Suprapubic skin (tissue), 4 donors: ENCODE measurements at regions not wholly inside any gene's neighbourhood (a gene's known extent, or its start where the extent isn't known, plus 50 kb on each side); places are given as distances from the start of the nearest gene placed in this dataset.

Source experiments
- DNase-seq, 2 donors: peaks; one replicate each; pipeline ENCODE4 v3.0.0-alpha.2; 2019; ENCODE audit warnings: low spot score in 2 of 2
- H3K27ac ChIP-seq: fragments of 200-600 bp; sonication (generic); one replicate; pipeline ENCODE4 v1.5.1; 2019
- H3K27me3 ChIP-seq: fragments of 200-600 bp; sonication (generic); one replicate; pipeline ENCODE4 v1.5.1; 2019
- H3K36me3 ChIP-seq: fragments of 200-600 bp; sonication (generic); one replicate; pipeline ENCODE4 v1.5.1; 2019
- H3K4me1 ChIP-seq: fragments of 200-600 bp; sonication (generic); one replicate; pipeline ENCODE4 v1.5.1; 2019
- H3K4me3 ChIP-seq: fragments of 200-600 bp; sonication (generic); one replicate; pipeline ENCODE4 v1.5.1; 2019; ENCODE audit warnings: mild to moderate bottlenecking
- H3K9me3 ChIP-seq: fragments of 200-600 bp; sonication (generic); one replicate; pipeline ENCODE4 v1.5.1; 2019
- EP300 ChIP-seq: sonication (generic); formaldehyde crosslinking; IDR thresholded peaks from one replicate; pipeline ENCODE4 v1.6.1; 2017; ENCODE audit warnings: antibody characterized with exemption
- POLR2A ChIP-seq, 2 donors: fragments of 450-650 bp; IDR thresholded peaks; one replicate each; pipeline ENCODE4 v1.6.1; 2017; ENCODE audit warnings: antibody characterized with exemption in 2 of 2, mild to moderate bottlenecking in 2 of 2, moderate library complexity in 2 of 2
- POLR2AphosphoS5 ChIP-seq, 3 donors: sonication (generic); formaldehyde crosslinking; IDR thresholded peaks; one replicate each; pipeline ENCODE4 v1.6.1; 2017; ENCODE audit warnings: antibody characterized with exemption in 3 of 3
- WGBS: methylation state at CpG from one replicate; pipeline ENCODE4 v1.1.5; 2018; 5-methylcytosine and 5-hydroxymethylcytosine counted together
- TF ChIP-seq, protein P1 (sequence below), 2 donors: fragments of 200-600 bp in 1 of 2; fragments of 450-650 bp in 1 of 2; sonication (generic) in 1 of 2; IDR thresholded peaks; one replicate each; pipeline ENCODE4 v1.5.1; 2016 to 2019; ENCODE audit warnings: antibody characterized with exemption in 2 of 2, mild to moderate bottlenecking in 1 of 2, moderate library complexity in 1 of 2

DNA sequence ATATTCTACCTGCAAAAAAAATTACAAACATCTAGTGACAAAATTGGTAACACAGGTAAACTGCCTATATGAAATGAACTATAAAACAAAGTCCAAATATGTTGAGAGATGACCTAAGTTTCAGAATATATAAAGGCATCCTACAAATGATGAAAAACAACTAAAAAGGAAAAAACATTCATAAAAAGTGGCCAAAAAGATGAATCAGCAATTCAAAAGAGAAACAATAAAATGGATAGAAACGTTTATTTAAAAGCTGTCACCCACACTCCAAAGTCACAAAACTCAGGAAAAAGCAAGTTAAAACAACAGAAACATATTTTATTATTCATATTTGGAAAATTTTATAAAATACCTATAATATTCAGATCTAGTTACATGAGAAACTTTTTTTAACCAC is 106.5 kb upstream of the DCN start:
- H3K27ac ChIP-seq = no peak overlapping the region
- TF ChIP-seq, protein P1, sequence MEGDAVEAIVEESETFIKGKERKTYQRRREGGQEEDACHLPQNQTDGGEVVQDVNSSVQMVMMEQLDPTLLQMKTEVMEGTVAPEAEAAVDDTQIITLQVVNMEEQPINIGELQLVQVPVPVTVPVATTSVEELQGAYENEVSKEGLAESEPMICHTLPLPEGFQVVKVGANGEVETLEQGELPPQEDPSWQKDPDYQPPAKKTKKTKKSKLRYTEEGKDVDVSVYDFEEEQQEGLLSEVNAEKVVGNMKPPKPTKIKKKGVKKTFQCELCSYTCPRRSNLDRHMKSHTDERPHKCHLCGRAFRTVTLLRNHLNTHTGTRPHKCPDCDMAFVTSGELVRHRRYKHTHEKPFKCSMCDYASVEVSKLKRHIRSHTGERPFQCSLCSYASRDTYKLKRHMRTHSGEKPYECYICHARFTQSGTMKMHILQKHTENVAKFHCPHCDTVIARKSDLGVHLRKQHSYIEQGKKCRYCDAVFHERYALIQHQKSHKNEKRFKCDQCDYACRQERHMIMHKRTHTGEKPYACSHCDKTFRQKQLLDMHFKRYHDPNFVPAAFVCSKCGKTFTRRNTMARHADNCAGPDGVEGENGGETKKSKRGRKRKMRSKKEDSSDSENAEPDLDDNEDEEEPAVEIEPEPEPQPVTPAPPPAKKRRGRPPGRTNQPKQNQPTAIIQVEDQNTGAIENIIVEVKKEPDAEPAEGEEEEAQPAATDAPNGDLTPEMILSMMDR (IDR thresholded peaks at IDR 0.05) = no peak
- TF ChIP-seq EP300 = no peak
- TF ChIP-seq POLR2A (IDR thresholded peaks at IDR 0.05) = no peak
- no peak for TF ChIP-seq POLR2AphosphoS5 (IDR thresholded peaks at IDR 0.05)
- no peak for DNase-seq
- H3K36me3 ChIP-seq = no peaks in the 10 kb centered on the region
- no peak overlapping the region for H3K4me3 ChIP-seq
- no peaks in the 10 kb centered on the region for H3K27me3 ChIP-seq
- H3K4me1 ChIP-seq = no peaks in the 10 kb centered on the region
- no peaks in the 10 kb centered on the region for H3K9me3 ChIP-seq
- 33% methylated on average over 1 of the region's 1 CpG for WGBS

DNA sequence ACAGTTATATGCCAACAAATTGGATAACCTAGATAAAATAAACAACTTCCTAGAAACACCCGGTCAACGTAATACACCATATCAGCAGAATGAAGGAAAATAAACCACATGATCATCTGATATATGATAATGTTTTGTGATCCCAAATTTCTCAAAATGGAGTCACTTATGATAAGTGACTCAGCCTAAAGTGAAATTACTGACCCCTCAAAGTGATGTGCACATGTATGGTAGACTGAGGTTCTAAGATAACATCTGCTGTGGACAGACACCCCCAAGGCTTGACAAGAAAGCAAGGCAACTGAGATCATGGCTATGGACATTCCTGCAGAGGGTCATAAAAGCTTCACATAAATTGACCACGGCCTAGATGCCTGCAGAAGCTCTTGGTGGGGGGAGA is 105.1 kb upstream of the DCN start:
- no peak for DNase-seq
- no peaks in the 10 kb centered on the region for H3K9me3 ChIP-seq
- no peaks in the 10 kb centered on the region for H3K36me3 ChIP-seq
- WGBS = 55% methylated on average over 3 of the region's 3 CpGs
- H3K4me1 ChIP-seq = no peaks in the 10 kb centered on the region
- H3K27ac ChIP-seq = no peak overlapping the region
- no peak overlapping the region for H3K4me3 ChIP-seq
- no peaks in the 10 kb centered on the region for H3K27me3 ChIP-seq
- no peak for TF ChIP-seq POLR2A (IDR thresholded peaks at IDR 0.05)
- no peak for TF ChIP-seq POLR2AphosphoS5 (IDR thresholded peaks at IDR 0.05)
- TF ChIP-seq, protein P1 (IDR thresholded peaks at IDR 0.05) = no peak
- TF ChIP-seq EP300 = no peak

DNA sequence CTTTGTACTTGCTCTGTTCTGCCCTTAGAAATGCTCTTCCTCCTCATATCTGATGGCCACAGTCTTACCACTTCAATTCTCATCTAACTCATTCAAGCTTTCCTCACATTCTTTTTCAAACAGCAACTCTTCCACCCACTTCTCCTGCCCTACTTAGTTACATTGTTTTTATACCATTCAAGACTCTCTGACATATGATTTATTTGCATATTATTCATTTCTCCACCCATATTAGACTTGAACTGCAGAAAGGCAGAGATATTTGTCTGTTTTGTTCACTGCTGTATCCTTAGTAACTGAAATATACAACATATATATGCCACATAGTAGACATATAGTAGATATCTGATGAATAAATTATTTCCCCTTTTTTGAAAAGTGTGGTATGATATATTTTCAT is 95.5 kb upstream of the DCN start:
- Histone ChIP-seq H3K4me1 (peaks cover 18% of the 10 kb centered on the region), H3K4me3 (no peak overlapping the region), H3K27ac (no peak overlapping the region), H3K36me3 (no peaks in the 10 kb centered on the region), H3K9me3 (no peaks in the 10 kb centered on the region), H3K27me3 (no peaks in the 10 kb centered on the region)
- DNase-seq = no peak
- TF ChIP-seq, protein P1 (IDR thresholded peaks at IDR 0.05) = no peak
- no peak for TF ChIP-seq POLR2A (IDR thresholded peaks at IDR 0.05)
- no peak for TF ChIP-seq POLR2AphosphoS5 (IDR thresholded peaks at IDR 0.05)
- no peak for TF ChIP-seq EP300

DNA sequence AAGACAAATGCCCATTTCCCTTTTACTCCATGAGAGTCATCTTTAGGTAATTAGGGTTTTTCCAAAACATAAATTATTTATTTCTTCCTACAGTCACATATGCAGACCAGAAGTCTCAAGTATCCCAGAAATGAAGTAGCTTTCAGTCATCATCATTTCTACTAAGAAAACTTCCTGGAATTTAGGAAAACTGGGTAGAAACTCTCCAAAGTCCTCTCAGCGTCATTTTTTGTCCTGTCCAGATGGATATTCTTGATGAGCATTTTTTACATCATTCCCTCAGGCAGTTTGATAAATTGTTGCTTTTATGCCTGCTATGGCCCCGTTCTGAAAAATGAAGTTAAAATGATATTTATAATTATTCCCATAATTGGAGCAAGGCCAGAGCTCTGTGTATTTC is 93.9 kb upstream of the DCN start:
- Histone ChIP-seq H3K27me3 (no peaks in the 10 kb centered on the region), H3K9me3 (no peaks in the 10 kb centered on the region), H3K4me1 (peaks cover 18% of the 10 kb centered on the region), H3K36me3 (no peaks in the 10 kb centered on the region), H3K4me3 (no peak overlapping the region), H3K27ac (no peak overlapping the region)
- WGBS = 27% methylated on average over 2 of the region's 2 CpGs
- no peak for DNase-seq
- no peak for TF ChIP-seq POLR2AphosphoS5 (IDR thresholded peaks at IDR 0.05)

DNA sequence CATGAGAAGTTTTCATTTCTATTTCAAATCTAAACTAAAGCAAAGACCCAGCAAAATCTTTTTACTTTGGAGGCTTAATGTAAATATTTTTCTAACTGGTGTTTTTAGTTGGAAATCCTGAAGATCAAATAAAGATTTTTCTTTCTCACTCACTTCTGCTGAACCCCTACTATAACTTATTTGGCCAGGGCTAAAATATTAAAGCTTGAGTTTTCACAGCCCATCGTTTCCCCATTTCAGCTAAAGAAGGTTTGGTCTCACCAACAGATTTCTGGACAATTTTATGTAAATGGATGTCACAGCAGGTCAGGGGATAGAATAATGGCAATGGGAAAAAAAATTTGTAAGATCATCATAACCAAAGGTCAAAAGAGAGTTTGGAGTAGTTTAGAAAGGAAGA is 92.7 kb upstream of the DCN start:
- Histone ChIP-seq H3K27ac (no peak overlapping the region), H3K27me3 (no peaks in the 10 kb centered on the region), H3K36me3 (no peaks in the 10 kb centered on the region), H3K4me3 (no peak overlapping the region), H3K4me1 (peaks cover 18% of the 10 kb centered on the region), H3K9me3 (no peaks in the 10 kb centered on the region)
- whole genome bisulfite sequencing = 46% methylated on average over 1 of the region's 1 CpG
- no peak for TF ChIP-seq EP300
- no peak for TF ChIP-seq POLR2AphosphoS5 (IDR thresholded peaks at IDR 0.05)
- no peak for TF ChIP-seq POLR2A (IDR thresholded peaks at IDR 0.05)
- TF ChIP-seq, protein P1 (IDR thresholded peaks at IDR 0.05) = no peak
- no peak for DNase-seq

DNA sequence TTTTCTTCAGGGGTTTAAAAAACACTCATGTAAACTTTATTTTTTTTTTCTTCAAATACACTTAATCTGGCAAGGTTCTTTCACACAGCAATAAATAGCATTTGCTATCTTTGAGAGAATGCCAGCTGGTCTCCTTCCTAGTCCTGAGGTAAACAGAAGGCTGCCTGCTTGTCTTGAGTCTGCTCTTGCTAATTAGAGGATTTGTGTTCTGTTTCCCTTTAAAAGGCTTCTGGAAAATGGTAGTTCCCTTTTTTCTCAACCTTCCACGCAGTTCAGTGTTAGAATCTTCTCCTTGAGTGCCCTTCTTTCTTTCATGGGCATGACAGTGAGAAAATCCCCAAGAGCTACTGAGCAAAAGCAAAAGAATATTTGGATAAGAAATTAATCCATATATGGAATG is 92.3 kb upstream of the DCN start:
- H3K4me3 ChIP-seq = no peak overlapping the region
- WGBS = 0% methylated on average over 1 of the region's 1 CpG
- no peaks in the 10 kb centered on the region for H3K36me3 ChIP-seq
- no peak overlapping the region for H3K27ac ChIP-seq
- H3K27me3 ChIP-seq = no peaks in the 10 kb centered on the region
- TF ChIP-seq POLR2A (IDR thresholded peaks at IDR 0.05) (no peak), EP300 (no peak), POLR2AphosphoS5 (IDR thresholded peaks at IDR 0.05) (no peak)
- TF ChIP-seq, protein P1 (IDR thresholded peaks at IDR 0.05) = no peak
- DNase-seq = no peak
- peaks cover 18% of the 10 kb centered on the region for H3K4me1 ChIP-seq
- no peaks in the 10 kb centered on the region for H3K9me3 ChIP-seq
